ENCODE measurements at regions not wholly inside any gene's neighbourhood (a gene's known extent, or its start where the extent isn't known, plus 50 kb on each side); places are given as distances from the start of the nearest gene placed in this dataset.
"Not testable (repeated sequence)": the region's sequence is repeated elsewhere in the genome, so short reads cannot be mapped to it uniquely, and the experiment has no call there.

GRCh38 chr16:35574454-35575431, 2115.3 kb downstream of the TP53TG3F start:
- H3K27me3 Mint-ChIP-seq: no peaks in the 10 kb centered on the region
- no peaks in the 10 kb centered on the region for H3K36me3 Mint-ChIP-seq (ENCODE audit: insufficient read depth)
- ATAC-seq (replicated peaks) (no peak), DNase-seq (no peak)
- no peak overlapping the region for H3K27ac Mint-ChIP-seq
- H3K4me3 Mint-ChIP-seq: no peak overlapping the region
- peaks cover 25 to 43% of the 10 kb centered on the region in 2 donors for H3K9me3 Mint-ChIP-seq
- H3K4me1 Mint-ChIP-seq (ENCODE audit: low read depth in 2 of 2): peaks cover 0 to 2% of the 10 kb centered on the region in 2 donors

GRCh38 chr16:35575432-35575821, 2116.0 kb downstream of the TP53TG3F start:
- DNase-seq: no peak
- no peak overlapping the region for H3K4me3 Mint-ChIP-seq
- H3K9me3 Mint-ChIP-seq: peaks cover 31 to 49% of the 10 kb centered on the region in 2 donors
- no peak for ATAC-seq (replicated peaks)
- H3K4me1 Mint-ChIP-seq (ENCODE audit: low read depth in 2 of 2): peaks cover 0 to 2% of the 10 kb centered on the region in 2 donors
- H3K36me3 Mint-ChIP-seq (ENCODE audit: insufficient read depth): no peaks in the 10 kb centered on the region
- no peak overlapping the region for H3K27ac Mint-ChIP-seq
- H3K27me3 Mint-ChIP-seq: no peaks in the 10 kb centered on the region

GRCh38 chr16:35585411-35585810, 2126.0 kb downstream of the TP53TG3F start:
- H3K27me3 Mint-ChIP-seq: no peaks in the 10 kb centered on the region
- peaks cover 6 to 10% of the 10 kb centered on the region in 2 donors for H3K9me3 Mint-ChIP-seq
- H3K4me3 Mint-ChIP-seq: no peak overlapping the region
- no peaks in the 10 kb centered on the region for H3K36me3 Mint-ChIP-seq (ENCODE audit: insufficient read depth)
- H3K4me1 Mint-ChIP-seq (ENCODE audit: low read depth in 2 of 2): no peaks in the 10 kb centered on the region
- DNase-seq: no peak
- ATAC-seq (replicated peaks): no peak
- H3K27ac Mint-ChIP-seq: no peak overlapping the region

GRCh38 chr16:35590913-35591312, 2131.5 kb downstream of the TP53TG3F start:
- not testable (repeated sequence) for DNase-seq; H3K9me3 Mint-ChIP-seq; H3K4me1 Mint-ChIP-seq (ENCODE audit: low read depth in 2 of 2); H3K27me3 Mint-ChIP-seq; ATAC-seq (replicated peaks); H3K4me3 Mint-ChIP-seq; H3K36me3 Mint-ChIP-seq (ENCODE audit: insufficient read depth); H3K27ac Mint-ChIP-seq

GRCh38 chr16:35596467-35596866, 2137.1 kb downstream of the TP53TG3F start:
- Mint-ChIP-seq H3K27ac (no peak overlapping the region), H3K9me3 (peaks cover 18 to 19% of the 10 kb centered on the region in 2 donors), H3K36me3 (ENCODE audit: insufficient read depth) (no peaks in the 10 kb centered on the region), H3K4me1 (ENCODE audit: low read depth in 2 of 2) (peaks cover 0 to 8% of the 10 kb centered on the region in 2 donors), H3K4me3 (no peak overlapping the region), H3K27me3 (no peaks in the 10 kb centered on the region)
- no peak for DNase-seq
- no peak for ATAC-seq (replicated peaks)

GRCh38 chr16:35598696-35599332, 2139.4 kb downstream of the TP53TG3F start:
- Mint-ChIP-seq H3K27ac (no peak overlapping the region), H3K4me1 (ENCODE audit: low read depth in 2 of 2) (peaks cover 0 to 8% of the 10 kb centered on the region in 2 donors), H3K36me3 (ENCODE audit: insufficient read depth) (no peaks in the 10 kb centered on the region), H3K27me3 (no peaks in the 10 kb centered on the region), H3K9me3 (peaks cover 15 to 18% of the 10 kb centered on the region in 2 donors), H3K4me3 (peak overlapping the region in 1 of 2 donors; percentile 7)
- DNase-seq (no peak), ATAC-seq (replicated peaks) (no peak)

- H3K4me1 Mint-ChIP-seq (ENCODE audit: low read depth in 2 of 2): peaks cover 0 to 8% of the 10 kb centered on the region in 2 donors
- no peak for DNase-seq
- no peak overlapping the region for H3K27ac Mint-ChIP-seq
- H3K36me3 Mint-ChIP-seq (ENCODE audit: insufficient read depth): no peaks in the 10 kb centered on the region
- no peak for ATAC-seq (replicated peaks)
- H3K27me3 Mint-ChIP-seq: no peaks in the 10 kb centered on the region
- H3K4me3 Mint-ChIP-seq: no peak overlapping the region
- peaks cover 15 to 18% of the 10 kb centered on the region in 2 donors for H3K9me3 Mint-ChIP-seq
Measured at GRCh38 chr16:35599429-35600160, 2140.2 kb downstream of the TP53TG3F start.

GRCh38 chr16:35600161-35600555, 2140.7 kb downstream of the TP53TG3F start:
- H3K4me3 Mint-ChIP-seq; H3K36me3 Mint-ChIP-seq (ENCODE audit: insufficient read depth); ATAC-seq (replicated peaks); DNase-seq; H3K27me3 Mint-ChIP-seq; H3K4me1 Mint-ChIP-seq (ENCODE audit: low read depth in 2 of 2); H3K27ac Mint-ChIP-seq: not testable (repeated sequence)
- H3K9me3 Mint-ChIP-seq: peaks cover 15 to 16% of the 10 kb centered on the region in 2 donors

GRCh38 chr16:35602116-35602515, 2142.7 kb downstream of the TP53TG3F start:
- Mint-ChIP-seq H3K27me3 (no peaks in the 10 kb centered on the region), H3K36me3 (ENCODE audit: insufficient read depth) (no peaks in the 10 kb centered on the region), H3K27ac (no peak overlapping the region), H3K9me3 (peaks cover 9 to 15% of the 10 kb centered on the region in 2 donors), H3K4me1 (ENCODE audit: low read depth in 2 of 2) (peaks cover 0 to 8% of the 10 kb centered on the region in 2 donors), H3K4me3 (no peak overlapping the region)
- no peak for ATAC-seq (replicated peaks)
- DNase-seq: no peak

- not testable (repeated sequence) for ATAC-seq (replicated peaks); H3K27ac Mint-ChIP-seq; DNase-seq; H3K36me3 Mint-ChIP-seq (ENCODE audit: insufficient read depth); H3K9me3 Mint-ChIP-seq; H3K4me1 Mint-ChIP-seq (ENCODE audit: low read depth in 2 of 2); H3K27me3 Mint-ChIP-seq; H3K4me3 Mint-ChIP-seq
Measured at GRCh38 chr16:35603371-35603770, 2144.0 kb downstream of the TP53TG3F start.

GRCh38 chr16:35605921-35606320, 2146.5 kb downstream of the TP53TG3F start:
- H3K4me3 Mint-ChIP-seq: no peak overlapping the region
- ATAC-seq (replicated peaks) (no peak), DNase-seq (no peak)
- H3K36me3 Mint-ChIP-seq (ENCODE audit: insufficient read depth): no peaks in the 10 kb centered on the region
- no peak overlapping the region for H3K27ac Mint-ChIP-seq
- H3K9me3 Mint-ChIP-seq: no peaks in the 10 kb centered on the region
- no peaks in the 10 kb centered on the region for H3K4me1 Mint-ChIP-seq (ENCODE audit: low read depth in 2 of 2)
- no peaks in the 10 kb centered on the region for H3K27me3 Mint-ChIP-seq

GRCh38 chr16:35614883-35615282, 2155.5 kb downstream of the TP53TG3F start:
- not testable (repeated sequence) for H3K4me3 Mint-ChIP-seq; H3K27ac Mint-ChIP-seq; H3K36me3 Mint-ChIP-seq (ENCODE audit: insufficient read depth); ATAC-seq (replicated peaks); H3K4me1 Mint-ChIP-seq (ENCODE audit: low read depth in 2 of 2); H3K27me3 Mint-ChIP-seq; DNase-seq
- H3K9me3 Mint-ChIP-seq: peaks cover 0 to 11% of the 10 kb centered on the region in 2 donors

- not testable (repeated sequence) for H3K27ac Mint-ChIP-seq; ATAC-seq (replicated peaks); H3K27me3 Mint-ChIP-seq; H3K4me3 Mint-ChIP-seq; H3K36me3 Mint-ChIP-seq (ENCODE audit: insufficient read depth); DNase-seq; H3K4me1 Mint-ChIP-seq (ENCODE audit: low read depth in 2 of 2)
- H3K9me3 Mint-ChIP-seq: peaks cover 3 to 22% of the 10 kb centered on the region in 2 donors
Measured at GRCh38 chr16:35619176-35619575, 2159.8 kb downstream of the TP53TG3F start.

All from effector memory CD8-positive, alpha-beta T cell (primary cell).